GM19372 (cell line): ENCODE measurements at regions not wholly inside any gene's neighbourhood (a gene's known extent, or its start where the extent isn't known, plus 50 kb on each side); places are given as distances from the start of the nearest gene placed in this dataset.

ENCODE experiments used
- ATAC-seq: cut with Tn5 transposase; IDR thresholded peaks from one replicate; pipeline ENCODE4 v1.9.1; 2021; ENCODE audit warnings: mild to moderate bottlenecking, low read depth, moderate library complexity; ENCODE audit not compliant: unreplicated experiment

- ATAC-seq = no peak
Observed at GRCh38 chr2:9681427-9681817, 50.6 kb upstream of the YWHAQ start.

DNA sequence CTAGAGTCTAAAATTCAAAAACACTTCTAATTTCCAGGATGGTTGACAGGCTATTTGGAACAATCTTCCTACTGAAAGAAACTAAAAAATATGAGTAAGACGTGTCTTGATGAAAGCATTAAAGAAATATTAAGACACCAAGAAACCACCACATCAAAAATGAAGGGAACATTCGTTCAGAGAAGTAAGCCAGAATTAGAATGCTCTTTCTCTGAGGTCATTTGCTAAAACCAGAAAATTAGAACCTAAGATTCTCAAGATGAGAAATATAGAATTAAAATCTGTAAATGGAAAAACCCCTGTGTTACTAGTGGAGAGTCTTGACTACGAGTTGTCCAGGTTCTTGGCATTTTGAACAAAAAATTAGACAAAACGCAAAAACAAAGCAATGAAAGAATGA lies 54.8 kb upstream of the YWHAQ start:
- no peak for ATAC-seq

- ATAC-seq = no peak
Observed at GRCh38 chr2:9686061-9686460, 55.3 kb upstream of the YWHAQ start.

DNA sequence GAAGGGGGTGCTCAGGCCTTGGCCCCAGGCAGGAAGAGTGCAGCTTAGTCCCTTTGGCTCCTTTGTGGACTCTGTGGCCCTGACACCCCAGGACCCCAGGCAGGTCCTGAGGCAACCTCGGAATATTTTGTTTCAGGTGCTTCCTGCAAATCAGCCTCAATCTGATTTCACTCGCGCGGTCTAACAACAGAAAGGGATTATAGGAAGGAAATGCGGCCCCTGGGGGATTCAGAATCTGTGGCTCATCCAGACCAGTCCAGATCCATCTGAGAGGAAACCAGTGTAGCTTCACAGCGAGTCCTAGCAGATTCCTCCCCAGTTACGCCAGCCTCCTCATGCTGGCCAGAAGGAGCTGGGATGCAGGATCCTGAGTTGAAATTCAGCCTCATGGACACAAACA lies 59.5 kb upstream of the YWHAQ start:
- no peak for ATAC-seq

DNA sequence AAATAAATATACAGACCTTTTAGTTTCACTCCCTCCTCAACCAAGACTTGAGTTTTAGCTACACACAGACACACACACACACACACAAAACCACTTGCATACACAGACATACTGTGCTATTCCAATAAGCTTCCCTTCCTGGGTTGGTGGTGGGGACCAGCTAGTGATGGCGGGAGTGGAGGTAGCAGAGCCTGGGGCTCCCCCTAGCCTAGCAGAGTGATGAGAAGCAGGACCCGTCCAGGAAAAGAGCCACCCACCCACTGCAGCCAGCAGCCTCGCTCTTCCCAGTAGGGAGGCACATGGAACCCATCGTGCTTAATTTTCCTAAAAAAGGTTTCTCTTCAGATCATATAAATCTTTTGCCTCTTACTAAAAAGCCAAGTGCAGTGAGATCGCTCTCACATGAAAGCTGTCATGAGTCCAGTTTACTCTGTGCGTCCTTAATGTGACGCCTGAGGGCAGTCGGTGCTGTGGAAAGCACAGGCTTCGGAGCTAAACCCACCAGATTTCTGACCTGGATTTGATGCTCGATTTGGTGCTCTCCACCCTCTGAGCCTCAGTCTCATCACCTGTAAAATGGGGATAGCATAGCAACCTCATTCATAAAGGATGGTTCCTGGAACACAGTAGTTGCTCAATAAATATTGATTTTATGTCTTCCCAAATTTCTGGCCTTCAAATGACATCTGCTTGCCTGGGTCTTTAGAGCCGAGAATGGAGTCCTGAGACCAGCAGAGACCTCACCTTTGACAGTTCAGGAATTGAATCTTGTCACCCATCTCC lies 60.1 kb upstream of the YWHAQ start:
- ATAC-seq = no peak

DNA sequence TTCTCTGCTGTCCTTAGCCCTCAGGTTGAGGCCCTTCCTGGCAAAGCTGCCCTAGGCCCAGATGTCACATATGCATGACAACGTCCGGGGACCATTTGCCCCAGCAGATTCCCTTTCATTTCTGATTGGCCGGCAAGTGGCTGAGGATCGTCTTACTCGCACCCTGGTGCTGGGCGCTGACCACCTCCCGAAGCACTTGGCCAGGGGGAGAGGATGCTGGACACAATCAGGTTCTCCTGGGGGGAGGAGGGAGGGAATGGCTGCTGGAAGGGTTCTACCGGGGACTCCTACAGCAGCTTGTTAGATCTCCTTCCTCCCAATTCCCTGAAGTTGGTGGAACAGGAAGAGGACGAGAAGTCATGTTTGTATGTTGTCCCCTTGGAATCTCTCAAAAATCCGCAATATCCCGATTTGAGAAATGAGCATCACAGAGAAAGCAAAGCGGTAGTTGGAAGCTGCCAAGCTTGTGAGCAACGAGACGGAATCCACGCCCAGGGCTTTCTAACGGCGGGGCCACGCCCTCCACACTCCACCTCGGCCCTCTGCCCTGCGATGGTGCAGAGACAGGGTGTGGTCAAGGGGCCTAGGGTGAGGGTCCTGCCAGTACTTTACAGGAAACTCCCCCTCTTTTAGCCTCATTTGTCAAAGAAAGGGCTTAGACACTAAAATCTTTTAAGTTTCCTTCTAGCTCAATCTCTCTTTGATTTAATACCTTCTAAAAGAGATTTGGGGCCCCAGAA lies 61.8 kb upstream of the YWHAQ start:
- ATAC-seq = no peak

- no peak for ATAC-seq
Observed at GRCh38 chr2:9693196-9693491, 62.3 kb upstream of the YWHAQ start.

DNA sequence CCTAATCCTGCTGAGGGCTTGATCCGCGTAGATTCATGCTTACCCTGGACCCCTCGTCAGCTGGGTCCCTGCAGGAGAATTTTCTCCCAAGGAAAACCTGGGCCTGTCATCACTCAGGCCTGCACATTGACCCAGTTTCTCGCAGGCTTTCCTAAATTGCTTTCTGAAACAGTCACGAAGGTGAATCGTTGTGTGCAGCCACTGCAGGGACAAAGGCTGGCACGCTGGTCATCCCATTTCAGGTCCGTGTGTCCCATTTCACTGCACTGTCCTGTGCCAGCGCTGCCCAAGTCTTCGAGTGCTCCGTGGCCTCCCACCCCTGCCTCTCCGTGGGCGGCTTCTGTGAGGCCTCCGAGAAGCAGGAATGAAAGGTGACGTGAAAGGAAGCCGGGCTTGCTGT lies 62.8 kb upstream of the YWHAQ start:
- no peak for ATAC-seq

GRCh38 chr2:9694661-9695234 lies 64.0 kb upstream of the YWHAQ start:
- no peak for ATAC-seq

DNA sequence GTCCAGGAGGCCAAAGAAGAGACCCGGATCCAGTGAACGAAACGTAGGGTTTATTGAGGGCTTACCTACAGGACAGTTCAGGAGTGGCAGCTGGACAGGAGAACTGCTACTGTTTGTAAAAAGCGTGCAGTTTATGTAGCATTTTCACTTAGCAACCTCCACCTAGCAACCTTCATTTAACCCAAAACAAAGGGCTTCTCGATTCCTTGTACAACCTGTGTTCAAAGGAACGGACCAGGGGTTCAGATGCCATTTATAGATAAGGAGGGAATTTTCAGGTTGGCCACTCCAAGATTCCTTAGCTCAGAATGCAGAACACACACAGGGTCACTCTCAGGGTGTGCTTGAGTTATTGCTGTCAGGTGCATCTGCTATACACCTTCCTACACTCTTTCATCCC lies 65.1 kb upstream of the YWHAQ start:
- no peak for ATAC-seq

DNA sequence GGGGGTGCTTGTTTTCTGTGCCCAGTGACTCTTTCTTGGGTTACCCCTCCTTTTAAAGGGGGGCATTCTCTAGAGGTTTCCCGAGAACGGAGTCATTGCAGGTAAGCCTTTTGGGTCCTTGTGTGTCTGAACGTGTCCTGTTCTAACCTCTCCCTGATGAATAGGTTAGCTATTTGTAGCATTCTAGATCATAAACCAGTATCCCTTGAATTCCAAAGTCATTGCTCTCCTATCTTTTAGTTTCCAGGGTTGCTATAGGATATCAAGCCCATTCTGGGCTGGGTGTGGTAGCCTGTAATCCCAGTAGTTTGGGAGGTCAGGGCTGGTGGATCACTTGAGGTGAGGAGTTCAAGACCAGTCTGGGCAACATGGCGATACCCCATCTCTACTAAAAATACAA lies 65.9 kb upstream of the YWHAQ start:
- no peak for ATAC-seq

DNA sequence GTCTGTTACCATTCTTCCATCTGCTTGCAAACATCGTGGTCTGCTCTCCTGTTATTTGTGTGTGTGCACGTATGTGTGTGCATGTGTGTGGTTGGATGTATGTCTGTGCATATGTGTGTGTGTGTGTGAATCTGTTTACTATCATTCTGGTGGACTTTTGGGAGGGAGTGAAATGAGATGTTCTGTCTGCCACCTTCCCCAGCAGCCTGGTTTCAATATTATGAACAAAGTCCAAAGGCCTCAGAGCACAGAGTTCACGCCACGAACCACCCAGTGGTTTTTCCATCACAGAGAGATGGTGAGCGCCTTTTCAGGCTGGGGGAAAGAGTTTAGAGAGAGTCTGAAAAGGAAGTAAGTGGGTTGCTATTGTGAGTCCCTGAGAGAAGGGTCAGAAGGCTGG lies 67.1 kb upstream of the YWHAQ start:
- no peak for ATAC-seq

DNA sequence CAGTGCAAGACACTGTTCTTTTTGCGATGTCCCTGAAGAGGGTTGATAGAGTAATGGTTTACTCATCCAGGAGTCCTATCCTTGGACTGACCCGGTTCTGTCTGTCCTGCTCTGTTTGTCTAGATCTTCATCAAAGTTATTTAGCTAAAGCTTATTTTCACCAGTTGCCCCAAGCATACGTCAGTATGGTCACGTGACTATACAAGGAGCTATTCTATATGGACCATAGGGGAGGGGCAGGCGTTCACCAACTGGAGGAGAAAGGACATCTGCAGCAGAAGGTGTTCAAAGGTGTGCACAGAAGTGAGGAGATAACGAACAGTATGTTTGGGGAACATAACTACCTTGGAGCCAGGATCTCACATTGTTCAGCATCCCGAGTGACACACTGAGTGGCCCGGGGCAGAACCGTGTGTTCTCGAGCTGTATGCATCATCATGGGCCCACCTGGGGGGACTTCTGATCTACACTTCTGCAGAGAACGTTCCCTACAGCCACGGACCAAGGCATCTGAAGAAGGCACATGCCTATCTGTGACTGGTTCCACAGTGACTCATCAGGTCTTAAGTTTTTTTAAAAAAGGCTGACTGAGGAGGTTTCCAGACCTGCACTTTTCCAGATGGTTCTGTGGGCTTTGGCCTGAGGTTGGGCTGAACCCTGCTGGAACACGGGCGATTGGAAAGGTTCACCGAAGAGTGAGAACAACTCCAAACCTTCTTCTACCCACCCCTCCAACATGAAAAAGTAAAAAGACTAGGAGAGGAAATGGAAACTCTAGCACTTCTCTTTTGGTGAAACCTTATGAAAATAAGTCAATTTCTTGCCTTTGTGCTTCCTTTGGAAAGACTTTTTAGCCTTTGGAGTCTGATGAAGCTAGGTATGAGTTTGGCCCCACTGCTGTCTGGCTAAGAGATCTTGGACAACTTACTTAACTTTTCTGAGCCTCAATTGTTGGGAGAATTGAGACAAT lies 68.6 kb upstream of the YWHAQ start:
- ATAC-seq = no peak

- ATAC-seq = no peak
Observed at GRCh38 chr2:9700109-9700495, 69.3 kb upstream of the YWHAQ start.

DNA sequence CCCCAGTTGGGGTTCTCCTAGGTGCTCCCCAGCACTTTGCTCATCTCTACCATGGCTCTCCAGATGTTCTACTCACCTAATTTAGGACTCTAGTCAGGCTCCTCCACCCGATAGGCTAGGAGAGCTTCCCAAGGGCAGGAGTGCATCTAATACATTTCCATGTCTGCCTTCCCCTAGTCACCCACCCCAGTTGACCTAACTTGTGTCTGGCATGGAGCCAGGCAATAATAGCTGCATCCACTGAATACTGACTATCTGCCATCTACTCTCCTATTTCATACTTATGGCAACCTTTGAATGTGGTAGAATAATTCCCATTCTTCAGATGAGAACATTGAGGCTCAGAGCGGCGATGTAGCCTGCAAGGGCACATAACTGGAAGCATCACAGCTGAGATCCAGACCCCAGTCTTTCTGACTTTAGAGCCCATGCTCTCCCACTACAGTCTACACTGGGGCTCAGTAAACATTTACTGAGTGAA lies 71.8 kb upstream of the YWHAQ start:
- no peak for ATAC-seq

GRCh38 chr2:9703085-9703678 lies 72.4 kb upstream of the YWHAQ start:
- ATAC-seq = no peak

DNA sequence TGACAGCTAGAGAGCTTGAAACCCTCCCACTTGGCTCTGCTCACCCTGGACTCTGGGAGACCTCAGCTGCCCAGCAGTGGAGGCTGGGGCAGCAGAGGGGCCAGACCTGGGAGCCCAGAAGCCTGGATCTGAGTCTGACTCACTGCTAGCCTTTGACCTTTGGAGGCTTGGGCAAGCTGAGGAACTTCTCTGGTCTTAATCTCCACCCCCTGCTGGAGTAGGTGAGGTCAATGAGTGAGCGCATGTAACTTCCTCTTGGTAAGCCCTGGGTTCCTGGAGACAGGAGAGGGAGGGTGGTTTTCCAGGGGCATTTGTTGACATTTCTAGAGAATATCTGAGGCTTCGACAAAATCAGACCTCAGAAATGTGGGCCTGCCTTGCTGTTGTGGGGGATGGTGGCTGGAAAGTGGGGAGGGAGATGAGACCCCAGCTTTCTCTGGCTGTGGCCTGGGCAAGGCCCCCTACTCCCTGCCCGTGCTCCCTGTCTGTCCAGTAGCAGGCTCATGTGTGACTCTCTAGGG lies 73.0 kb upstream of the YWHAQ start:
- no peak for ATAC-seq

DNA sequence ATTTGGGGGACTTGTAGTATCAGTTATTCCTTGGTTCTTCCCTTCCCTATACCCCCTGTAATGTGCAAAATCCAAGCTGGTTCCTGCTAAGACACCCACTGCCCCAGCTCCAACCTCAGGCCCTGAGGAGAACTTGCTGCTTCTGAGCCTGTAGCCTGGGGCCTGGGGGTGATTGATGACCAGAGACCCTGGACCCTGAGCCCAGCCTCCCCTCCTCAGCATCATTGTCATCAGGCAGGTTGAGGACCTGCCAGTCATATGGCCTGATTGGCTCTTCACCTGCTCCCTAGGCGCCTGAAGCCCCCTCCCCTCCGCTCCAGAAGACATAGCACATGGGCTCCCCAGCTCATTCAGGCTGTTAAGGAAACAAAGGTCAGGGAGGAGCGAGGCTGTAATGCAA lies 73.8 kb upstream of the YWHAQ start:
- ATAC-seq = no peak

DNA sequence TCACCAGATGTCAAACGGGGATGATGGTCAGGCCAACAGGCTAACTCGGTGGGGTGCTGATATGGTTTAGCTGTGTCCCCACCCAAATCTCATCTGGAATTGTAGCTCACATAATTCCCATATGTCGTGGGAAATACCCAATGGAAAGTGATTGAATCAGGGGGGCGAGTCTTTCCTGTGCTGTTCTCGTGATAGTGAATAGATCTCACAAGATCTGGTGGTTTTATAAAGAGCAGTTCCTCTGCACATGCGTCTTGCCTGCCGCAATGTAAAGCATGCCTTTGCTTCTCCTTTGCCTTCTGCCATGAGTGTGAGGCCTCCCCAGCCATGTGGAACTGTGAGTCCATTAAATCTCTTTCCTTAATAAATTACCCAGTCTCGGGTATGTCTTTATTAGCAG lies 74.4 kb upstream of the YWHAQ start:
- no peak for ATAC-seq

GRCh38 chr2:9707008-9707407 lies 76.2 kb upstream of the YWHAQ start:
- no peak for ATAC-seq
